ENCODE measurements at regions not wholly inside any gene's neighbourhood (a gene's known extent, or its start where the extent isn't known, plus 50 kb on each side); places are given as distances from the start of the nearest gene placed in this dataset.

DNA sequence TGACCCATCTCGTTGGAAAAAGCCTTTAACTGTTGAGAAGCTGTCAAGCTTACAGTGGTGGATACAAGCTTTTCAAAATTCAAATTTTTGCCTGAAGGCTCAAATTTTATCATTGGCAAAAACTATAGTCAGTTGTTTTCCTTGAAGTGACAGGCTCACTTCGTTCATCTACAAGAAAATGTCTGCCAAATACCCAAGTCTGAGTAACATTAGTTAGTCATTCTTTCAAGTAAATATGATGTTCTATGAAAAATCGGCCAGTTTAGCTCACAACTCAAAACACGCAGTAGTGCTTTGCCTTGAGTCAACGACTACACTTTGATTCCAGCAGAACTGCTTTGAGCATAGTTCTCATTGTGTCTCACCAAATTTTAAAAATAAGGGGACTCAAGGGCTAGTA is 170.3 kb upstream of the MAMLD1 start:
- TF ChIP-seq, protein P1, sequence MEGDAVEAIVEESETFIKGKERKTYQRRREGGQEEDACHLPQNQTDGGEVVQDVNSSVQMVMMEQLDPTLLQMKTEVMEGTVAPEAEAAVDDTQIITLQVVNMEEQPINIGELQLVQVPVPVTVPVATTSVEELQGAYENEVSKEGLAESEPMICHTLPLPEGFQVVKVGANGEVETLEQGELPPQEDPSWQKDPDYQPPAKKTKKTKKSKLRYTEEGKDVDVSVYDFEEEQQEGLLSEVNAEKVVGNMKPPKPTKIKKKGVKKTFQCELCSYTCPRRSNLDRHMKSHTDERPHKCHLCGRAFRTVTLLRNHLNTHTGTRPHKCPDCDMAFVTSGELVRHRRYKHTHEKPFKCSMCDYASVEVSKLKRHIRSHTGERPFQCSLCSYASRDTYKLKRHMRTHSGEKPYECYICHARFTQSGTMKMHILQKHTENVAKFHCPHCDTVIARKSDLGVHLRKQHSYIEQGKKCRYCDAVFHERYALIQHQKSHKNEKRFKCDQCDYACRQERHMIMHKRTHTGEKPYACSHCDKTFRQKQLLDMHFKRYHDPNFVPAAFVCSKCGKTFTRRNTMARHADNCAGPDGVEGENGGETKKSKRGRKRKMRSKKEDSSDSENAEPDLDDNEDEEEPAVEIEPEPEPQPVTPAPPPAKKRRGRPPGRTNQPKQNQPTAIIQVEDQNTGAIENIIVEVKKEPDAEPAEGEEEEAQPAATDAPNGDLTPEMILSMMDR (IDR thresholded peaks at IDR 0.05), result no peak
- TF ChIP-seq SIN3A (IDR thresholded peaks at IDR 0.05; ENCODE audit: borderline replicate concordance, insufficient read depth, low read depth, low read length) (no peak), TCF7L2 (IDR thresholded peaks at IDR 0.05; ENCODE audit: low read depth, low read length) (no peak), POLR2AphosphoS5 (IDR thresholded peaks at IDR 0.05; ENCODE audit: low read depth, low read length) (no peak)

Measured in Panc1 (cell line).